SU-DHL-6 (cell line): ENCODE measurements at regions not wholly inside any gene's neighbourhood (a gene's known extent, or its start where the extent isn't known, plus 50 kb on each side); places are given as distances from the start of the nearest gene placed in this dataset.

ENCODE experiments used
- EZH2phosphoT487 ChIP-seq: fragments of 200-600 bp; sonication (generic), shearing (Covaris generic); conservative IDR thresholded peaks from 2 replicates; pipeline ENCODE4 v1.6.1; 2018; ENCODE audit warnings: mild to moderate bottlenecking, antibody characterized with exemption, low read length, moderate library complexity, mixed read lengths
- TF ChIP-seq, protein P1 (sequence below): fragments of 200-600 bp; sonication (generic); IDR thresholded peaks from one replicate; pipeline ENCODE4 v1.5.1; 2017; ENCODE audit warnings: antibody characterized with exemption, mild to moderate bottlenecking, low read length, moderate library complexity; ENCODE audit not compliant: insufficient read depth, poor library complexity, severe bottlenecking

DNA sequence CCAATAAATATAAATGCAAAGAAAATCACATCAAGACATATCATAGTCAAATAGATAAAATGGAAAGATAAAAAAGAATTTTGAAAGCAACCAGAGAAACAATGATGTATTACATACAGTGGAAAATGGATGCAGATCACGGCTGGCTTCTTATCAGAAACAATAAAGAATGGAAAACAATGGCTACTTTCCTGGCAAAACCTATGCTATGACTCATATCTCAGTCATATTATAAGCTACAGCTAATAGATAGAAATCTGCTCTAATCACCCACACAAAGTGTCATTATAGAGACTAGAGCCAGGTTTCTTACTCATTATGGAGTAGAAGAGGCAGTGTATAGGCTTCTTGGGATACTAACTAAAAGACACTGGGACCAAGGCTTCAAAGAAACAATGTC is 93.5 kb upstream of the TACR1 start:
- TF ChIP-seq, protein P1, sequence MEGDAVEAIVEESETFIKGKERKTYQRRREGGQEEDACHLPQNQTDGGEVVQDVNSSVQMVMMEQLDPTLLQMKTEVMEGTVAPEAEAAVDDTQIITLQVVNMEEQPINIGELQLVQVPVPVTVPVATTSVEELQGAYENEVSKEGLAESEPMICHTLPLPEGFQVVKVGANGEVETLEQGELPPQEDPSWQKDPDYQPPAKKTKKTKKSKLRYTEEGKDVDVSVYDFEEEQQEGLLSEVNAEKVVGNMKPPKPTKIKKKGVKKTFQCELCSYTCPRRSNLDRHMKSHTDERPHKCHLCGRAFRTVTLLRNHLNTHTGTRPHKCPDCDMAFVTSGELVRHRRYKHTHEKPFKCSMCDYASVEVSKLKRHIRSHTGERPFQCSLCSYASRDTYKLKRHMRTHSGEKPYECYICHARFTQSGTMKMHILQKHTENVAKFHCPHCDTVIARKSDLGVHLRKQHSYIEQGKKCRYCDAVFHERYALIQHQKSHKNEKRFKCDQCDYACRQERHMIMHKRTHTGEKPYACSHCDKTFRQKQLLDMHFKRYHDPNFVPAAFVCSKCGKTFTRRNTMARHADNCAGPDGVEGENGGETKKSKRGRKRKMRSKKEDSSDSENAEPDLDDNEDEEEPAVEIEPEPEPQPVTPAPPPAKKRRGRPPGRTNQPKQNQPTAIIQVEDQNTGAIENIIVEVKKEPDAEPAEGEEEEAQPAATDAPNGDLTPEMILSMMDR, result no peak
- no peak for TF ChIP-seq EZH2phosphoT487
